GM12878 (cell line): ENCODE measurements at regions not wholly inside any gene's neighbourhood (a gene's known extent, or its start where the extent isn't known, plus 50 kb on each side); places are given as distances from the start of the nearest gene placed in this dataset.

Experiments used
- ATAC-seq: fragments of 200-7000 bp; cut with Tn5 transposase; 3 replicates; pipeline ENCODE4 v1.9.1; 2020; ENCODE audit warnings: mild to moderate bottlenecking, moderate library complexity
- BruUV-seq: library from RNA; stranded (reverse); fragments of 400-500 nt; replicated peaks from 2 replicates; lab custom pipeline; 2021; lab: Mats Ljungman, UMichigan
- CTCF ChIA-PET: fragments of 300-600 bp; sonication (Branson Sonifier 250); formaldehyde crosslinking; extraction: SDS; loops from one replicate; lab custom pipeline; 2021; ENCODE audit warnings: inconsistent platforms; lab: Yijun Ruan, JAX
- POLR2A ChIA-PET: fragments of 350-600 bp; formaldehyde crosslinking; extraction: SDS; loops from one replicate; lab custom pipeline; 2021; ENCODE audit warnings: inconsistent platforms; lab: Charles Lee
- RAD21 ChIA-PET: fragments of 300-600 bp; sonication (Branson Sonifier 250); formaldehyde crosslinking; loops from one replicate; lab custom pipeline; 2023; ENCODE audit warnings: antibody characterized with exemption; ENCODE audit not compliant: unreplicated experiment; lab: Charles Lee
- SMC1A ChIA-PET: fragments of 300-600 bp; sonication (Branson Sonifier 250); formaldehyde crosslinking; loops from one replicate; lab custom pipeline; 2023; ENCODE audit not compliant: unreplicated experiment, uncharacterized antibody; lab: Charles Lee
- DNase-seq: peaks from one replicate; pipeline ENCODE4 v3.0.0-alpha.2; 2011; ENCODE audit warnings: low read depth, low spot score
- FAIRE-seq: peaks from 3 replicates; lab custom pipeline; 2011; peaks lifted over from hg19 to GRCh38; lab: Jason Lieb, UNC
- H2AFZ ChIP-seq: 2 replicates; pipeline ENCODE4 v1.6.0; 2011; ENCODE audit warnings: low read depth, low read length, control low read depth; ENCODE audit not compliant: control insufficient read depth
- H3K27ac ChIP-seq: 2 replicates; pipeline ENCODE4 v1.5.1; 2011; ENCODE audit warnings: control low read depth; ENCODE audit not compliant: control insufficient read depth, insufficient read depth
- H3K27me3 ChIP-seq, 2 experiments: replicated peaks in 1 of 2; 2 replicates each; pipeline versions ENCODE4 v1.6.0 to v1.6.1; 2011; ENCODE audit warnings: low read length in 1 of 2; ENCODE audit not compliant: control insufficient read depth in 2 of 2, insufficient read depth in 2 of 2
- H3K36me3 ChIP-seq, 2 experiments: 2 replicates each; pipeline ENCODE4 v1.5.1; 2011; ENCODE audit warnings: low read length in 1 of 2; ENCODE audit not compliant: control insufficient read depth in 2 of 2, insufficient read depth in 2 of 2
- H3K4me1 ChIP-seq: 2 replicates; pipeline ENCODE4 v1.6.1; 2011; ENCODE audit warnings: mild to moderate bottlenecking, low read length, moderate library complexity, mixed read lengths; ENCODE audit not compliant: control insufficient read depth, insufficient read depth
- H3K4me2 ChIP-seq: 2 replicates; pipeline ENCODE4 v1.6.0; 2011; ENCODE audit warnings: control low read depth; ENCODE audit not compliant: control insufficient read depth, insufficient read depth
- H3K4me3 ChIP-seq: fragments of 200-600 bp; sonication (generic); 2 replicates; pipeline ENCODE4 v1.5.1; 2016
- H3K79me2 ChIP-seq: 2 replicates; pipeline ENCODE4 v1.6.0; 2011; ENCODE audit warnings: low read length; ENCODE audit not compliant: control insufficient read depth, insufficient read depth
- H3K9ac ChIP-seq: 2 replicates; pipeline ENCODE4 v1.8.0; 2011; ENCODE audit warnings: low read length, control low read depth, mixed read lengths; ENCODE audit not compliant: control insufficient read depth, insufficient read depth
- H3K9me3 ChIP-seq: replicated peaks from 3 replicates; pipeline ENCODE4 v1.5.1; 2011; ENCODE audit warnings: mild to moderate bottlenecking, low read length; ENCODE audit not compliant: control insufficient read depth, insufficient read depth
- H4K20me1 ChIP-seq: 2 replicates; pipeline ENCODE4 v1.6.0; 2011; ENCODE audit not compliant: control insufficient read depth, insufficient read depth
- BCL11A ChIP-seq: IDR thresholded peaks from 2 replicates; pipeline ENCODE4 v1.6.1; 2011; ENCODE audit warnings: low read depth, low read length
- CREM ChIP-seq: IDR thresholded peaks from 2 replicates; pipeline ENCODE4 v1.6.1; 2014; ENCODE audit warnings: antibody characterized with exemption, low read depth
- E2F4 ChIP-seq: IDR thresholded peaks from 2 replicates; pipeline ENCODE4 v1.6.1; 2012; ENCODE audit warnings: low read depth, low read length, improper control_type of control experiment
- IRF3 ChIP-seq: fragments of 450-650 bp; IDR thresholded peaks from 2 replicates; pipeline ENCODE4 v1.6.1; 2014; ENCODE audit warnings: mild to moderate bottlenecking
- MLLT1 ChIP-seq: fragments of 450-650 bp; IDR thresholded peaks from 2 replicates; pipeline ENCODE4 v1.6.1; 2016; ENCODE audit warnings: mild to moderate bottlenecking
- POLR2A ChIP-seq: IDR thresholded peaks from 2 replicates; pipeline ENCODE4 v1.6.1; 2011; ENCODE audit warnings: low read depth, mild to moderate bottlenecking, low read length
- PRDM15 ChIP-seq: fragments of 450-650 bp; formaldehyde crosslinking; IDR thresholded peaks from 2 replicates; pipeline ENCODE4 v1.4.0; 2020; ENCODE audit warnings: mild to moderate bottlenecking, moderate library complexity
- WGBS: methylation state at CpG from one replicate; pipeline ENCODE4 v1.1.6; 2016; ENCODE audit warnings: low lambda C conversion rate; ENCODE audit not compliant: insufficient replicate concordance, insufficient coverage; ENCODE audit errors: missing lambda C conversion rate; 5-methylcytosine and 5-hydroxymethylcytosine counted together
- in situ Hi-C: fragments of 300-500 bp; cut with MboI; formaldehyde crosslinking; loops from 9 replicates; pipeline ENCODE4 v1.14.3; 2018; ENCODE audit warnings: mixed read lengths
- intact Hi-C: fragments of 100-400 bp; cut with micrococcal nuclease; formaldehyde crosslinking; loops from one replicate; pipeline ENCODE4 v1.14.2; 2022; ENCODE audit not compliant: unreplicated experiment

GRCh38 chr10:3980144-3980543 is 195.1 kb upstream of the KLF6 start:
- Histone ChIP-seq H3K9ac (no peak overlapping the region), H3K36me3 (no peaks in the 10 kb centered on the region), H4K20me1 (no peaks in the 10 kb centered on the region), H3K4me1 (peaks cover 4% of the 10 kb centered on the region; the same call in 1 of the 2 replicates), H3K27me3 (no peaks in the 10 kb centered on the region), H2AFZ (no peak overlapping the region), H3K4me2 (no peak overlapping the region), H3K4me3 (no peak overlapping the region), H3K9me3 (peaks cover 4% of the 10 kb centered on the region; the same call in 2 of the 3 replicates), H3K79me2 (no peaks in the 10 kb centered on the region), H3K27ac (no peak overlapping the region)
- ChIA-PET SMC1A (no interaction called here), CTCF (no interaction called here), RAD21 (no interaction called here), POLR2A (no interaction called here)
- DNase-seq (no peak), ATAC-seq (no peak), FAIRE-seq (peak; percentile 72)
- TF ChIP-seq IRF3 (no peak), MLLT1 (no peak), POLR2A (no peak), CREM (no peak), PRDM15 (CRISPR knock-in tag) (no peak), E2F4 (no peak), BCL11A (no peak)
- in situ Hi-C loops: no loop called here
- intact Hi-C loops: no loop called here
- WGBS: 75% methylated on average over 4 of the region's 4 CpGs
- no TSS peak for BruUV-seq
